ENCODE measurements at regions not wholly inside any gene's neighbourhood (a gene's known extent, or its start where the extent isn't known, plus 50 kb on each side); places are given as distances from the start of the nearest gene placed in this dataset.

- TF ChIP-seq PBX3 (CRISPR knock-in tag; IDR thresholded peaks at IDR 0.05), result no peak
- no peak for TF ChIP-seq ZNF157 (tag by site-specific recombination; IDR thresholded peaks at IDR 0.05)
- no peak for TF ChIP-seq ZNF248 (tag by site-specific recombination; IDR thresholded peaks at IDR 0.05)
- no peak for TF ChIP-seq ZNF518A (tag by site-specific recombination; conservative IDR thresholded peaks at IDR 0.05; ENCODE audit: low read depth)
- TF ChIP-seq, protein P1, sequence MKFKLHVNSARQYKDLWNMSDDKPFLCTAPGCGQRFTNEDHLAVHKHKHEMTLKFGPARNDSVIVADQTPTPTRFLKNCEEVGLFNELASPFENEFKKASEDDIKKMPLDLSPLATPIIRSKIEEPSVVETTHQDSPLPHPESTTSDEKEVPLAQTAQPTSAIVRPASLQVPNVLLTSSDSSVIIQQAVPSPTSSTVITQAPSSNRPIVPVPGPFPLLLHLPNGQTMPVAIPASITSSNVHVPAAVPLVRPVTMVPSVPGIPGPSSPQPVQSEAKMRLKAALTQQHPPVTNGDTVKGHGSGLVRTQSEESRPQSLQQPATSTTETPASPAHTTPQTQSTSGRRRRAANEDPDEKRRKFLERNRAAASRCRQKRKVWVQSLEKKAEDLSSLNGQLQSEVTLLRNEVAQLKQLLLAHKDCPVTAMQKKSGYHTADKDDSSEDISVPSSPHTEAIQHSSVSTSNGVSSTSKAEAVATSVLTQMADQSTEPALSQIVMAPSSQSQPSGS (tag by site-specific recombination; IDR thresholded peaks at IDR 0.05; ENCODE audit: low read depth), result no peak
- no peak for TF ChIP-seq ZNF555 (tag by site-specific recombination; conservative IDR thresholded peaks at IDR 0.05)
- no peak for TF ChIP-seq ZNF830 (tag by site-specific recombination; IDR thresholded peaks at IDR 0.05; ENCODE audit: low read depth)
- no peak for TF ChIP-seq ZNF274 (IDR thresholded peaks at IDR 0.05; ENCODE audit: low read length)
- TF ChIP-seq ZNF274 (tag by site-specific recombination; IDR thresholded peaks at IDR 0.05; ENCODE audit: borderline replicate concordance), result no peak
- no peak for TF ChIP-seq IKZF3 (tag by site-specific recombination; IDR thresholded peaks at IDR 0.05)
- TF ChIP-seq ZBTB8A (tag by site-specific recombination; IDR thresholded peaks at IDR 0.05), result no peak
- no peak for TF ChIP-seq ZNF580 (tag by site-specific recombination; IDR thresholded peaks at IDR 0.05)
- TF ChIP-seq SETDB1 (IDR thresholded peaks at IDR 0.05; ENCODE audit: insufficient read length, low read length), result no peak
- no peak for TF ChIP-seq SCRT2 (tag by site-specific recombination; IDR thresholded peaks at IDR 0.05)
- no peak for TF ChIP-seq ZNF623 (tag by site-specific recombination; IDR thresholded peaks at IDR 0.05)
- no peak for TF ChIP-seq ZBTB7A (tag by site-specific recombination; IDR thresholded peaks at IDR 0.05; ENCODE audit: low read depth)
- no peak for TF ChIP-seq ZNF335 (tag by site-specific recombination; conservative IDR thresholded peaks at IDR 0.05)
- TF ChIP-seq, protein P2, sequence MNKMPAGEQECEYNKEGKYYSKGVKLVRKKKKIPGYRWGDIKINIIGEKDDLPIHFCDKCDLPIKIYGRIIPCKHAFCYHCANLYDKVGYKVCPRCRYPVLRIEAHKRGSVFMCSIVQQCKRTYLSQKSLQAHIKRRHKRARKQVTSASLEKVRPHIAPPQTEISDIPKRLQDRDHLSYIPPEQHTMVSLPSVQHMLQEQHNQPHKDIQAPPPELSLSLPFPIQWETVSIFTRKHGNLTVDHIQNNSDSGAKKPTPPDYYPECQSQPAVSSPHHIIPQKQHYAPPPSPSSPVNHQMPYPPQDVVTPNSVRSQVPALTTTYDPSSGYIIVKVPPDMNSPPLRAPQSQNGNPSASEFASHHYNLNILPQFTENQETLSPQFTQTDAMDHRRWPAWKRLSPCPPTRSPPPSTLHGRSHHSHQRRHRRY (tag by site-specific recombination; IDR thresholded peaks at IDR 0.05), result no peak
- ChIA-PET POLR2A (no interaction called here), CTCF (no interaction called here)
- Histone ChIP-seq H3K4me1 (ENCODE audit: control insufficient read depth, insufficient read depth, low read length) (no peaks in the 10 kb centered on the region), H3K4me3 (ENCODE audit: low read depth, low read length) (no peak overlapping the region), H3K36me3 (ENCODE audit: control insufficient read depth in 2 of 2, insufficient read depth in 1 of 2, low read length in 2 of 2) (no peaks in the 10 kb centered on the region), H3K9me3 (ENCODE audit: control insufficient read depth, insufficient read depth, low read depth, low read length) (no peaks in the 10 kb centered on the region), H3K27ac (ENCODE audit: extremely low read depth, low read depth, low read length) (no peak overlapping the region)
These were observed 2169.6 kb downstream of the TP53TG3F start for GRCh38 chr16:35628976-35629375.
